HEK293 (cell line): ENCODE measurements at regions not wholly inside any gene's neighbourhood (a gene's known extent, or its start where the extent isn't known, plus 50 kb on each side); places are given as distances from the start of the nearest gene placed in this dataset.

Experiments used
- CTCF ChIP-seq: fragments of 450-650 bp; formaldehyde crosslinking; IDR thresholded peaks from 2 replicates; pipeline ENCODE4 v1.5.1; 2016; ENCODE audit warnings: missing biosample characterization, missing genetic modification characterization
- HOXA7 ChIP-seq: sonication (generic); formaldehyde crosslinking; IDR thresholded peaks from 2 replicates; pipeline ENCODE4 v1.8.1; 2022; ENCODE audit warnings: missing genetic modification reagents, borderline replicate concordance
- PBX3 ChIP-seq: sonication (generic); formaldehyde crosslinking; IDR thresholded peaks from 2 replicates; pipeline ENCODE4 v1.8.1; 2022; ENCODE audit warnings: mild to moderate bottlenecking, moderate library complexity, missing genetic modification reagents
- ZNF138 ChIP-seq: fragments of 450-650 bp; formaldehyde crosslinking; IDR thresholded peaks from 2 replicates; pipeline ENCODE4 v1.5.1; 2016; ENCODE audit warnings: missing biosample characterization, missing genetic modification characterization, borderline replicate concordance
- ZNF37A ChIP-seq: fragments of 450-650 bp; IDR thresholded peaks from 2 replicates; pipeline ENCODE4 v1.5.1; 2018; ENCODE audit warnings: missing biosample characterization, missing genetic modification characterization

- TF ChIP-seq CTCF (tag by site-specific recombination), result no peak
- TF ChIP-seq ZNF37A (tag by site-specific recombination), result no peak
- no peak for TF ChIP-seq ZNF138 (tag by site-specific recombination)
- no peak for TF ChIP-seq PBX3 (CRISPR knock-in tag)
- no peak for TF ChIP-seq HOXA7
Observed at GRCh38 chr5:54841481-54841880, 143.9 kb downstream of the ESM1 start.
